C4-2B (cell line): ENCODE measurements at regions not wholly inside any gene's neighbourhood (a gene's known extent, or its start where the extent isn't known, plus 50 kb on each side); places are given as distances from the start of the nearest gene placed in this dataset.

Experiments used
- ZFX ChIP-seq: fragments of 450-650 bp; IDR thresholded peaks from 2 replicates; pipeline ENCODE4 v1.6.1; 2017
- TF ChIP-seq, protein P1 (sequence below): fragments of 450-650 bp; conservative IDR thresholded peaks from 2 replicates; pipeline ENCODE4 v1.5.1; 2017; ENCODE audit warnings: mild to moderate bottlenecking

DNA sequence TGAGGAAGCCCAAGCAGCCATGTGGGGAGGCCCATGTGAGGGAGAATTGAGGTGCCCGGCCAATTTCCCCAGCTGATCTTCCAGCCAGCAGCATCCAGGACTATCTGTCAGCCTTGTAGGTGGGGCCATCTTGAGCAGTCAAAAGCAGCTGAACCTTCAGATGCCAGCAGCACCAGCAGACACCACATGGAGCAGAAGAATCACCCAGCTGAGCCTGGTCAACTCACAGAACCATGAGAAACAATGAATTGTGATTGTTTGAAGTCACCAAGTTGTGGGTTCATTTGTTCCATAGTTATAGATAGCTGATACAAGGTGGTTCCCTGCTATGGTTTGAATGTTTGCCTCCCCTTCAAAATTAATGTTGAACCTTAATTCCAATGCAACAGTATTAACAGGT, 85.1 kb upstream of the ATP6AP2 start:
- TF ChIP-seq, protein P1, sequence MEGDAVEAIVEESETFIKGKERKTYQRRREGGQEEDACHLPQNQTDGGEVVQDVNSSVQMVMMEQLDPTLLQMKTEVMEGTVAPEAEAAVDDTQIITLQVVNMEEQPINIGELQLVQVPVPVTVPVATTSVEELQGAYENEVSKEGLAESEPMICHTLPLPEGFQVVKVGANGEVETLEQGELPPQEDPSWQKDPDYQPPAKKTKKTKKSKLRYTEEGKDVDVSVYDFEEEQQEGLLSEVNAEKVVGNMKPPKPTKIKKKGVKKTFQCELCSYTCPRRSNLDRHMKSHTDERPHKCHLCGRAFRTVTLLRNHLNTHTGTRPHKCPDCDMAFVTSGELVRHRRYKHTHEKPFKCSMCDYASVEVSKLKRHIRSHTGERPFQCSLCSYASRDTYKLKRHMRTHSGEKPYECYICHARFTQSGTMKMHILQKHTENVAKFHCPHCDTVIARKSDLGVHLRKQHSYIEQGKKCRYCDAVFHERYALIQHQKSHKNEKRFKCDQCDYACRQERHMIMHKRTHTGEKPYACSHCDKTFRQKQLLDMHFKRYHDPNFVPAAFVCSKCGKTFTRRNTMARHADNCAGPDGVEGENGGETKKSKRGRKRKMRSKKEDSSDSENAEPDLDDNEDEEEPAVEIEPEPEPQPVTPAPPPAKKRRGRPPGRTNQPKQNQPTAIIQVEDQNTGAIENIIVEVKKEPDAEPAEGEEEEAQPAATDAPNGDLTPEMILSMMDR, result no peak
- no peak for TF ChIP-seq ZFX
